AG04450 (cell line): ENCODE measurements at regions not wholly inside any gene's neighbourhood (a gene's known extent, or its start where the extent isn't known, plus 50 kb on each side); places are given as distances from the start of the nearest gene placed in this dataset.

Experiments
- CTCF ChIA-PET: fragments of 300-600, 350-600 bp; formaldehyde crosslinking; extraction: SDS; loops from one replicate; lab custom pipeline; 2022; ENCODE audit warnings: antibody characterized with exemption, inconsistent platforms; lab: Charles Lee
- POLR2A ChIA-PET: fragments of 350-600 bp; formaldehyde crosslinking; extraction: SDS; loops from one replicate; lab custom pipeline; 2021; ENCODE audit warnings: antibody characterized with exemption, inconsistent platforms; lab: Yijun Ruan, JAX
- DNase-seq: peaks from one replicate; pipeline ENCODE4 v3.0.0-alpha.2; 2011; ENCODE audit warnings: low read depth, low spot score
- H3K27ac ChIP-seq: one replicate; pipeline ENCODE4 v1.5.1; 2012; ENCODE audit warnings: low read depth, low read length, control low read depth
- H3K27me3 ChIP-seq: one replicate; pipeline ENCODE4 v1.6.0; 2012; ENCODE audit warnings: low read length; ENCODE audit not compliant: control insufficient read depth, insufficient read depth
- H3K4me3 ChIP-seq: 2 replicates; pipeline ENCODE4 v1.5.1; 2011; ENCODE audit warnings: mild to moderate bottlenecking, low read depth, low read length, control low read depth
- H3K9me3 ChIP-seq: 2 replicates; pipeline ENCODE4 v1.5.1; 2012; ENCODE audit warnings: low read length; ENCODE audit not compliant: control insufficient read depth, insufficient read depth
- CTCF ChIP-seq: IDR thresholded peaks from 2 replicates; pipeline ENCODE4 v1.5.1; 2011; ENCODE audit warnings: low read depth, low read length, control low read depth, inconsistent platforms

DNA sequence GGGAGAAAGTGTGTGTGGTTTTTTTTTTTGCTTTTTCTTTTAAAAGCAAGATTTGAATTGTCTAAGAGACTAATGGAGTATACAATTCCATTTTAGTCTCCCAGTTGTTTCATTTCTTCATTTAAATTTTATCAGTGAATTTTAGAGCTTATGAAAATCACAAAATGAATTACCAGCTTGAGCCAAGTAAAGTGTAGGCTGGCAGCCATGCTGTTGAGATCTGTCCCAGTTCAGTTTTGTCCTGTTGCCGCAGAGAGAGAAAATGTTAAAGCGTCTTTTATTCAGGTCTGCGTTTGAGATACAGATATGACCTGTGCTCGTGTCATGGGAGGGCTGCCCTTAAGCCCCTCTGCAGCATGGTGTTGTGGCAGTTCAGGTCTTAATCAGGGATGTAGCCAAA is 256.5 kb downstream of the IPO8 start:
- Histone ChIP-seq H3K9me3 (no peaks in the 10 kb centered on the region), H3K27ac (no peak overlapping the region), H3K27me3 (no peaks in the 10 kb centered on the region), H3K4me3 (no peak overlapping the region)
- ChIA-PET POLR2A (no interaction called here), CTCF (interaction anchor here (0.7 to 1.7 kb wide), 3 partner anchors 19 to 369 kb away, joined by 3 to 7 read pairs (median 7); no protein-coding TSS in a partner anchor)
- DNase-seq = no peak
- TF ChIP-seq CTCF = no peak

DNA sequence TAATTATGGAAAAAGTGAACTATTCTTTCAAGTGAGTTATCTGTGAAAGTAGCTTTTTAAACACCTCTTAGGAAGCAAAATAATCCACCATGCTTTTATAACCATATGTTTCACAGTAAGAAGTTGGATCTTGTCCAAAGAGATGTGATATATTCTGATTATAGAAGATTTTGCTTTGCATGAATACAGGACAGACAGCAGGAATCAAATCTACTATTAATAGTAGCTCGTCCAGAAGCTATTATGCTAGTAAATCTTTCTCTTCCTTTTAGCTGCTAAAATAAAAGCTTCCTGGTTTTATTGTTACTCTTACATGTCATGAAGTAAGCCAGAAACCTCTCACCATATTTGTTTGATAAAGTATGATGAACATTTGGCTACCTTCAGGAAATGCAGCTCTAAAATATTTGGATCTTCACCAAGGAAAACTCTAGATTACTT is 257.0 kb downstream of the IPO8 start:
- no peak for TF ChIP-seq CTCF
- DNase-seq = no peak
- no peak overlapping the region for H3K27ac ChIP-seq
- H3K9me3 ChIP-seq = no peaks in the 10 kb centered on the region
- H3K4me3 ChIP-seq = no peak overlapping the region
- POLR2A ChIA-PET = interaction anchor here (1.9 kb wide), 1 partner anchor 21 kb away, joined by 10 read pairs; no protein-coding TSS in a partner anchor
- H3K27me3 ChIP-seq = no peaks in the 10 kb centered on the region
- CTCF ChIA-PET = interaction anchor here (0.7 to 1.7 kb wide), 3 partner anchors 19 to 369 kb away, joined by 3 to 7 read pairs (median 7); no protein-coding TSS in a partner anchor

GRCh38 chr12:30437616-30438015 is 258.1 kb downstream of the IPO8 start:
- Histone ChIP-seq H3K27ac (peak overlapping the region; percentile 72), H3K4me3 (no peak overlapping the region), H3K27me3 (no peaks in the 10 kb centered on the region), H3K9me3 (no peaks in the 10 kb centered on the region)
- POLR2A ChIA-PET = interaction anchor here (0.8 to 1.9 kb wide), 2 partner anchors 20 to 23 kb away, joined by 4 to 10 read pairs; no protein-coding TSS in a partner anchor
- CTCF ChIA-PET = interaction anchor here (1.7 kb wide), 1 partner anchor 20 kb away, joined by 7 read pairs; no protein-coding TSS in a partner anchor
- no peak for TF ChIP-seq CTCF
- peak; percentile 46 for DNase-seq

GRCh38 chr12:30437044-30437443 is 258.6 kb downstream of the IPO8 start:
- ChIA-PET CTCF (no interaction called here), POLR2A (interaction anchor here (0.8 to 1.9 kb wide), 2 partner anchors 20 to 23 kb away, joined by 4 to 10 read pairs; no protein-coding TSS in a partner anchor)
- Histone ChIP-seq H3K27me3 (no peaks in the 10 kb centered on the region), H3K27ac (peak overlapping the region; percentile 72), H3K4me3 (no peak overlapping the region), H3K9me3 (no peaks in the 10 kb centered on the region)
- no peak for TF ChIP-seq CTCF
- no peak for DNase-seq

DNA sequence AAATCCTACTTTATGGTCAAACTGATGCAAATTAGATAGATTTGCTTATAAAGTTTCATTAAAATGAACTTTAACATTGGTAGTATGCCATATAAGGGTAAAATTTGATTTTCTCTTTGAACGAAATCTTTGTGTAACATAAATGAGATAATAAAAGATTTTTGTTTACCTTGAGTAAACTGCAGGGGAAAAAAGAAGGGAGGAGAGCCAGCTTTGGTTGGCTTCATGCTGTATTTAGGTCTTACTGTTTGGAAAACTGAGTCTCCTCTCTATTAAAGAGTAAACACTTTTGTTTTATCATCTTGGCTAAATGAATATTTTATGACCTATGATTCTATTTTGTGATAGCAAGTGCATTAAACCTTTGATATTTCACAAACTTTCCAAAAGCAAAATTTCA is 267.6 kb downstream of the IPO8 start:
- ChIA-PET POLR2A (no interaction called here), CTCF (no interaction called here)
- Histone ChIP-seq H3K4me3 (no peak overlapping the region), H3K9me3 (peaks cover 8% of the 10 kb centered on the region), H3K27me3 (peaks cover 2% of the 10 kb centered on the region), H3K27ac (no peak overlapping the region)
- no peak for DNase-seq
- no peak for TF ChIP-seq CTCF
